ENCODE measurements at regions not wholly inside any gene's neighbourhood (a gene's known extent, or its start where the extent isn't known, plus 50 kb on each side); places are given as distances from the start of the nearest gene placed in this dataset.

DNA sequence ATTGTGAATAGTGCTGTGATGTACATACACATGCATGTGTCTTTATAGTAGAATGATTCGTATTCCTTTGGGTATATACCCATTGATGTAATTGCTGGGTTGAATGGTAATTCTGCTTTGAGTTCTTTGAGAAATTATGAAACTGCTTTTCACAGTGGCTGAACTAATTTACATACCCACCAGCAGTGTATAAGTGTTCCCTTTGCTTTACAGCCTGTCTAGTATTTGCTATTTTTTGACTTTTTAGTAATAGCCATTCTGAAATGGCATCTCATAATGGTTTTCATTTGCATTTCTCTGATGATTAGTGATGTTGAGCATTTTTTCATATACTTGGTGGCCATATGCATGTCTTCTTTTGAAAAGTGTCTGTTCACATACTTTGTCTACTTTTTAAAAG lies 54.5 kb upstream of the FAM78B start:
- no peak for DNase-seq

DNA sequence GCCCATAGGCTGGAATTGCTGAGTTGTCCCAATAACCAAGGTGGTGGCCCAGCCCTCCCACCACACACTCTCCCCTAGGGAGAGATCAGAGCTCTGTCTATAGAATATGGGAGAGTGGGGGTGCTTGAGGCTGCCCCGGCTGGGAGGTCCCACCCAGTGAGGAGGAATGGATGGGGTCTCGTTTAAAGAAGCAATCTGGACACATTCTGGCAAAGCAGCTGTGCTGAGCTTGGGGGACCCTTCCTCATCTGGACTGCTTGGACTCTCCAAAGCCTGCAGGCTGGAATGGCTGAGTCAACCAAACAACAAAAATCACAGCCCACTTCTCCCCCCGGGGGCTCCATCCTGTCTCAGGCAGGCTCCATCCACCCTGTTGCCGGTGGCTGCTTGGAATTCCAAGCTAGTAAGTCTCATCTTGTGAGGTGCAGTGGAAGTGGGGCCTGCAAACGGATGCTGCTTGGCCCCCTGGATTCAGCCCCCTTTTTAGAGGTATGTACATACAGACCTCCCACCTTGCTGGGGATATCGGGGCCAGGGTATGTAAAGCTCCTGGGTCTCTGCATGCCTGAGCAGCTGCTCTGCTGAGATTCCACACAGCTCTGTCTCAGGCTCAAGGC lies 67.1 kb upstream of the FAM78B start:
- no peak for DNase-seq

DNA sequence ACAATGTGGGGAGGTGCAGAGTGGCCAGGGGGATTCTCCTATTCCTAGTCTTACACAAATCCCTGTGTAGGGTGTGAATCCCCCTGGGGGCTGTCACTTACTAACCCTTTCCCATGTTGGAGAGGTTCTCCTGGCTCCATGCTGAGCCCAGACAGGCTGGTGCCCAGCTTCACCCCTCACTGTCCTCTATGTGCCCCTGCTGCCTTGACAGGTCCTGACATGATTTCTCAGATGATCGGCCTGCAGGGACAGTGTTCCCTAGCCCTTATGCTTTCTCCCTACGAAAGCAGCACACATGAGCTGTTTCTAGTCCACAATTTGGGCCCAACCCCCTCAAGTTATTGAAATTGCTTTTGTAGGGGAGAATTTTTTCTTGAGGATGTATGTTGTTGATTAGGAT lies 68.9 kb upstream of the FAM78B start:
- no peak for DNase-seq

DNA sequence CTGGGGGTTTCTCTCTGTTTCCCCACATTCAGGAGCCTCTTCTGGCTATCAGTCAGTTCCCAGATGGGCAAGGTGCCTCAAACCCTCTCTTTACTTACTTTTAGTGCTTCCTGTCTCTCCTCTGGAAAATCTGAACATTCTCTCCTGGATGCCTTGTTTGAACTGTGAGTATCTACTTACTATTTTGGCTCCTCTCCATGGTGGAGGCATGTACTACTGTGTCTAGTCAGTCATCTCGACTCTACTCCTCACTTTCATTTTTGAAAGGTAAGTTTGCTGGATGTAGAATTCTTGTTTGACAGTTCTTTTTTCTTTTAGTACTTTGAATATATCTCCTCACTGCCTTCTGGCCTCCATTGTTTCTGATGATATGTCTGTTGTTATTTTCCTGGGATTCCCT lies 70.9 kb upstream of the FAM78B start:
- no peak for DNase-seq

DNA sequence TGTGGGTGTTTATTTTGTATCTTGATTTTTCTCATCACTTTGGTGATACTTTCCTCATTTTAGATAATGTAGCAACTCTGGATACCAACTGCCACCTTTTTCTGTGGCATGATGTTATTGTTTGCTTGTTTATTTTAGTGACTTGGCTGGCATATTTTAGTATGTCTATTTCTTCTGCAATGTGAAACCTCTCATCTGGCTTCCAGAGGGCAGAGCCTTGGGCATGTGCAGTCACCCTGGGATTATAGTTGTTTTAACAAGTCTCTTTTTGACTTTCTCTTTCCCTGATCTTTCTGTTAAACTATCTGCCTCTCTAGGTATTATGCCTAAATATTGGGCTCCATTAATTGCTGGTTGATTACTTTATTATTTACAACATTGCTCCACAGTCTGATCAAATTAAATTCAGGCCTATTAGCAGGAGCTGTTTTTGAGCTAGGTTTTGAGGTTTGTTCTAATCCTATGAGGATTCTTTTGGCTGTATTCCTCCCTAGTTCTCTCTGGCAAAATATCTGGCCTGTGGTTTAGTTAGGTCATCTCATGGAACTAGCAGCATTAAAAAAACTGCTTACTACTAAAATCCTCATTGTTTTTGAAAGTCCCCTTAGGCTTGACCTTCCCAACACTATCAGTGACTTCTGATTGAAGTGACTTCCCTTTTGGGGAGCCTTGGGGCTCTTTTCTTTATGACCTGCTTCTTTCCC lies 86.4 kb upstream of the FAM78B start:
- no peak for DNase-seq

DNA sequence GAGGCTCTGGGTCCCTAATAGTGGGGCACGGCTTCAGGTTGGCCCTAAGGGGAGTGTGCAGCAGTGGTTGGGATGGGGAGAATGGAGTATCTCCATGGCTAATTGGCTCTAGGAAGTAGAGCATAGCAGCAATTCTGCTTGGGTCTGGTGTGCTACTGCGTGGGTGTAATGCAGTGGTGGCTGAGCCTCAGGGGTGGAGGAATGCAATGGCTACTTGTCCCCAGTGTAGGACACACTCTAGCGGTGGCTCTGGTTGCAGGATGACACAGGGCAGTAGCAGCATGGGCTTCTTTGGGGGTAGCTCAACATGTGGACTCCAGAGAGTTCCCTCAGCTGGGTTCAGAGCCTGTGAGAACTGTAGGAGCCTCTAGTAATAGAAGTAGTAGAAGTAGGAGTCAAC lies 91.2 kb upstream of the FAM78B start:
- no peak for DNase-seq

DNA sequence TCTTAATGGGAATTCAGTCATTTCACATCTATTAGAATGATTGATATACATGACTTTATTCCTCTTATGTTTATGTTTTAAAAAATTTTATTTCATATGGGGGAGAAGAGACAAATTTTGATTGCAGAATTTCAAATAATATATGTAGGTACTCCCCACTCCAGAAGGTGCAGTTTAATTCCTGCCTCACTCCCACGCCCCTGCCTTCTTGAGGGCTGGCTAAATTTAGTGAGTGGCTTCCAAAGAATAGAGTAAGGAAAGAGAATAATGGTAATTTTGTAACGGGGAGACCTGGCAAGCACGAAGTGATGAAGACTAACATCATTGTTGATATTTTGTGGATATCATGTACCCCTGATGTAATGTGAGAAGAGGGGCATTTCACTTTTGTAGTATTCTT lies 94.7 kb upstream of the FAM78B start:
- DNase-seq, result no peak

DNA sequence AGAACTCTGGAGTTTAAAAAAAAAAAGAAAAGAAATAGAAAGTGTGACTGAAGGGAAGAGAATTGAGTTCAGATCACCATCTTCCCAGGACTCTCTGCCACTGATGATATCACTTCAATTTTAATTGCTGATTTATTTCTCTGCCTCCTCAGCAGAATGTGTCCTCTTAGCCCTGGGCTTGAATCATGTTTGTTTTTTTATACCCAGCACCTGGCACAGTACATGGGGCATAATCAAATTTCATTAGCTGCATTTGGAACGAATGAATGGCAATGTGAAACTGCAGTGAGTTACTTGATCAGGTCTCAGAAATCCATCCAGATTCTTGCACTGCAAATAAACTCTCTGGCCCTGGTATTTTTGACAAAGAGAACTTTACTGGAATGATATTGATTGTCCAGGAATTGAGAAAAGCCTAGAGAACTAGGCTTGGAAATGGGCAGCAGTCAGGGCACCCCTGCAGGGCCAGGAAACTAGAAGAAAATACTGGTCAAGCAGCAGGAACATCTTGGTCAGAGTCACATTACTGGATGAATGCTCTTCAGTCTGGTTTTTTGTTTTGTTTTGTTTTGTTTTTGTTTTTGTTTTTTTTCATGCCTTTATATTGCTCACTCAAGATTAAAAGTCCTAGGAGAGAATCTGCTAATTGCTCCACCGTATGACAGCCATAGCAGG lies 103.8 kb upstream of the FAM78B start:
- DNase-seq, result no peak

DNA sequence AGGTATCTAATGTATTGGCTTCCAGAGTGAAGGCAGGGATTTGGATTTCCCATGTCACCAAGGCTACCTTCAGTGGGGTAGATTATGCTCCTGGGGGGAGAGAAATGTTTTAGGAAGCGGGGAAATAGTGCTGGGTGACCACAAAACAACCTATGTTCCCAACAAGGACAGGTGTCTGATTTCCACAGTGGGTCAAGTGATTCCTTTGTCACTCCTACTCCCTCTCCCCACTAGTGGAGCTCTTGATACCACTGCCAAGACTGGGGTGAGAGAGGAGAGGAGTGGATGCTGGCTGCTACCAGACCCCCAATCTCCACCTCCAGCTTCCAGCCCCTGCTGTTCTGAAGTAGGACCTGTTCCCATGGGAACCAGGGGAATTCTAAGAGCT lies 104.3 kb upstream of the FAM78B start:
- DNase-seq, result no peak

DNA sequence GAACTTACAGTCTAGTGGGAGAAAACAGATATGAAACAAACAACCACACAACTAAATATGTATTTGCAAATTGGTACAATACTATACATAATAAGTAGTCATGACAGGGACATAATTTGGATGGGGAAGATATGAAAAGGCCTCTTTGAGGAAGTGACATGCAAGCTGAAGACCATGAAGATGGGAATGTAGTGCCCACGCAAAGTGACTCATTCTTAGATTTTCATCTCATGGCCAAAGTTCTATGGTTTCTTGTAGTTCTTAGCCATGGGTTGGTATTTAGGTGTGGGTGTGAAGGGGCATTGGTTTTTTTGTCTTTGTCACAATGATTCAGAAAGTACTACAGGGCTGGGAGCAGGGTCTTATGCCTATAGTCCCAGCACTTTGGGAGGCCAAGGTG lies 105.4 kb upstream of the FAM78B start:
- DNase-seq, result no peak

DNA sequence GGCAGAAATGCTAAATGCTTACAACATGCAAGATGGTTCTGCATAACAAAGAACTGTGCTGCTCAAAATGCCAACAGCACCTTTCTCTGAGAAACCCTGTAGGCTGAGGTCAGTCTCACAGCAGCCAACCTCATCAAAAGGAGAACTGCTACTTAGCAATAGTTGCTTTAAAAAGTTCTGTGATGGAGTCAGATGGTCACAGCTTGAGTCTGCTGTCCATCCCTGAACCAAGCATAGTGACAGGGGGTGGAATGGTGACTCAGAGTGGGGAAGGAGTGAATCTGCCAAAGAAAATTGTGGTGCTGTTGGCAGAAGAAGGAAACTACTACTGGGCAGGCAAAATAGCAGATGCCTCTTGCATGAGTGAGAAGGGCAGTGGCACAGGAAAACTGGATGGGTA lies 106.0 kb upstream of the FAM78B start:
- no peak for DNase-seq

DNA sequence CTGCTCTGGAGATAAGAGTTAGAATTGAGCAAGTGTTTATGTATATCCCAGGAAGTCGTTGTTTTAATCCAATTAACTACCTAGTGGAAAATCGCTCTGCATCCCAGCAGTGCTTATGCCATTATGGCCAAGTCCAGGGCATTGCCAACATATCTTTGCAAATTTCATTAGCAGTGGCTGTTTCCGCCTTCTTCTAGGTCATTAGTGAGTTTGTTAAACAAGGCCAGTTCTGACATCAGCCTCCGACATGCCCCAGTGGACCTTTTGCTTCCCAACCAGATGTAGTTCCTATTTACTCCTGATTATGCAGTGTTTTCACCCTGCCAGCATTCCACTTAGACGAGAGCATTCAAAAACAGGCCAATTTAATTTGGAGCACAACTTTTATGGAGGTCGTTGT lies 106.8 kb upstream of the FAM78B start:
- no peak for DNase-seq

DNA sequence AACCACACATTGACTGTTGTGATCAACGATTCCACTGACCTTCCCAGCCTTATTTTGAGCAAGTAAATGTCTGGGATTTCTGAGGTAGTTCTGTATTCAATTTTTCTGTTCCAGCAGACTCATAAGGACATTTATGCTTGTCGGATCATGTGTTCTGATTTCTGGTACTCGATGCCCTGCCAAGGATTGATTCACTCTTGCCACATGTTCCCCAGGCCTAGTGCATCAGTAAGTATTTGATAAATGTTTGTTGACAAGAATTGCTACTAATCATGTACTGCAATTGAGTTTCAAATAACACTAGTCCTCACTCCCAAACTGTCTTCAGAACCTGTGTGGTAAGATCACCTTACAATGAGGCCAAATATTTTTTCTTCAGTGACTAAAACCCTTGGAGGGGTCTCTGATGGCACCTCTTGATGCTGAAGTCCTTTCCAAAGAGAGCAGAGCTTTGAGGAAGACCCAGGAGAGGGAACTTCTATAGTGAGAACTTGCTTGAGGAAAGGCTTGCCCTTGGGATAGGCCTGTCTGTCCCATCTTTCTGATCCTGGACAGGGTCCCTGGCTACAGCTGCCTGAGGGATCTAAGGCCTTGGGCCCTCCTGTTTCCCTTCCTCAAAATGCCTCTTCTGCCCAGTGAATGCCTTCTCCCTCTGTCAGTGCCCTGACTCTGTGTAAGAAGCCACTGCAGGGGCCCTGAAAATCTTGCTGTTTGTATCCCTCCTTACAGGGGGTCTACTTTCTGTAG lies 115.8 kb upstream of the FAM78B start:
- no peak for DNase-seq

DNA sequence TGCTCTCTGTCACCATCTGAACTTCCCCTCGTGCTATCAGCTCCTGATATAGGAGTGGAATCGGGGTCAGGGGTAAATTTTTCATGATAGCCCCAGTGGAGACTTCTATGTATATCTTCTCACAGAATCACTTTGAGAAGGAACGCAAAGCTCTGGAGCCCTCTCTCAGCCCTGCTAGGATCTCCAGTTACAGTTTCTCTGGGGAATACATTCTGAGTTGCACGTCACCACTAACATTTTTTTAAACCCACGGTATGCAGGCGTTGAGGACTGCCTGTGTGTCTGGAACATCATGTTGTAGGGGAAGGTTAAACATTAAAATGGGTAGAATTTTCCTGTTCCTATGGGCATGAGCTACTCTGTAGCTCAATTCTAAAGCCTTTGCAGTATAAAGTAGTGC lies 116.4 kb upstream of the FAM78B start:
- no peak for DNase-seq

DNA sequence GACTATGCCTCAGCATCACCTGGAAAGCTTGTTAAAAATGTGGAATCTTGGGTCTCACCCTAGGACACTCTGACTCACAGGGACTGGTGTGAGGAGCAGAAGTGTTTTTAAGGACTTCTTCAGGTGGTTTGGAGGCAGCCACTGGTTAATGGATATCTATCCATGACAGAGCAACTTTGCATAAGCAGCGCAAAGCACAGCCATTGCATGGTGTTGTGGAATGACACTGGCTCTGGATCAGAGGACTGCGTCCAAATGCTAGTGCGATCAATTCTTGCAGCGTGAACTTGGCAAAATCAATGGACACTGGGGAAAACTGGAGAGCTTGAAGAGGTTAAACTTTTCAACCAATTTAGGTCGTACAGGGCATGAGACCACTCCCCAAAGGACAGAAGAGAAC lies 116.8 kb upstream of the FAM78B start:
- no peak for DNase-seq

DNA sequence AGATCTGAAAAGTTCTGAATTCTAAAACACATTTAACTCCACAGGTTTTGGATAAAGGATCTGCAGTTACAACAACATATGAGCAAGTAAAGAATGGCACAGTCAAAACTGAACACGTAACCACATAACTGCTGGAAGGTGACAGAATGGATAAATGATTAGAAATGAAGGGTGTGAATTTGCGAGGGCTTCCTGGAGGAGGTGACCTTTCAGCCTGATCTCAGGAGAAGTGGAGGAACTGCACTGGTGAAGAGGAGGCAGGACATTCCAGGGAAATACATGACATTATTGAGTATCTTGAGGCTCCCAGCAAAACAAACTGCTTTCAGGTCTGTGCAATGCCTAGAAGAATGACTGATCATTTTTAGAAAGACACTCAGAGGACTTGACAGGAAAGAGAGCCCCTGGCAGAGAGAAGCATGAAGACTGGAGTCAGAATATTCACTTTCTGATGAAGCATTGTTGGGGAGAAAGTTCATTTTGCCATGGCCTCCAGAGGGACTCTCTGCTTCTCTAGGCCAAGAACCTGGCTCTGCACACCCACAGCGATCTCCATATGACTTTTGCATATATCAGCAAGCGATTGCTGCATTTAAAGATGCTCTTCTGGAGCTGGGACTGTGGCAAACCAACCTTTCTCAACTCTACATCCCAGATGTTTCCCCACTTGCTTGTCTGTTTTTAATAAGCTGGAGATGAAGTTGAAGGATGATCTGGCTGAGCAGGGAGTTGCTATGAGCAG lies 122.7 kb upstream of the FAM78B start:
- no peak for DNase-seq

DNA sequence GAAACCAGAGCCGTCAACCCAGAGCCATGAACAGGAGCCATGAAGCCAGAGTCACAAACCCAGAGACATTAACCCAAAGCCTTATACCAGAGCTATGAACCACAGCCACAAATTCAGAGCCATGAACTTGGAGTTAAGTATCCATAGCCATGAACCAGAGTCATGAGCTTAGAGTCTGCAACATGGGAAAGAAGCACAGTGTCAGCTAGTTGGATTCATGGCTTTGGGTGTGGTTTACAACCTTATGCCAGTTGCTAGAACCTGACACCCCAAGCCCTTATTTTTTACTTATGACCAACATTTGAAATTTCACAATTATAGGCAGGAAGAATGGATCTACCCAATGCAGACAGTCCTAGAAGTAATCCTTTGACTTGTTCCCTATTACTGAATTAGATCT lies 128.9 kb upstream of the FAM78B start:
- DNase-seq, result no peak

DNA sequence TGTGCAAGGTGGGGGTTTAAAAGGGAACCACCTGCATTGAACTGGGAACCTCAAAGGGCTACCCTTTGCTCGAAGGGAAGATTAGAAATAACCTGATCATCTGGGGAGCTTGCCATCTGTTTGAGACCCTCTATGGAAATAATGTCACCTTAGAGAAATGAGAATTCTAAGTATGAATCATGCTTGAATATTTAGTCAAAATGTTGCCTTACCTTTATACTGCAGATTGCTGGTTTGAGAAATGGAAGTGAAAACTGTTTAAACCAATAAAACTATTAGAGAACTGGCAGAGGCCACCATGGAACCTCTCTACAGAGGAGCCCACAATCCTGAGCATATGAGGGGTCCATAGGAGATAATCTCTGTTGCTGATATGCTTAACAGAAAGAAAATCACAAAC lies 131.2 kb upstream of the FAM78B start:
- DNase-seq, result no peak

DNA sequence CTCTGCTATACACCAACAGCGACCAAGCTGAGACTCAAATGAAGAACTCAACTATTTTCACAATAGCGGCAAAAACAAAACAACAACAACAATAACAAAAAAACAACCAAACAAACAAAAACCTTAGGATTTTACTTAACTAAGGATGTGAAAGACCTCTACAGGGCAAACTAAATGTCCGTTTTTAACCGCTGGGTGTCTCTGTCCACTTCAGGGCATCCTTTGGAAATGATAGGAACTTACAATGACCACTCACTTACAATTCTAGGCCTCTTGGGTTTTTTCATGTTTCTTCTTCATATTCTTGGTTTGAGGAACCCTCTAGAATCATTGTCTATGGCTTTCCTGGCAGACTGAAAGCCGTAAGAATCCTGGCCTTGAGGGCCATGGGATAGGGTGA lies 134.0 kb upstream of the FAM78B start:
- DNase-seq, result no peak

DNA sequence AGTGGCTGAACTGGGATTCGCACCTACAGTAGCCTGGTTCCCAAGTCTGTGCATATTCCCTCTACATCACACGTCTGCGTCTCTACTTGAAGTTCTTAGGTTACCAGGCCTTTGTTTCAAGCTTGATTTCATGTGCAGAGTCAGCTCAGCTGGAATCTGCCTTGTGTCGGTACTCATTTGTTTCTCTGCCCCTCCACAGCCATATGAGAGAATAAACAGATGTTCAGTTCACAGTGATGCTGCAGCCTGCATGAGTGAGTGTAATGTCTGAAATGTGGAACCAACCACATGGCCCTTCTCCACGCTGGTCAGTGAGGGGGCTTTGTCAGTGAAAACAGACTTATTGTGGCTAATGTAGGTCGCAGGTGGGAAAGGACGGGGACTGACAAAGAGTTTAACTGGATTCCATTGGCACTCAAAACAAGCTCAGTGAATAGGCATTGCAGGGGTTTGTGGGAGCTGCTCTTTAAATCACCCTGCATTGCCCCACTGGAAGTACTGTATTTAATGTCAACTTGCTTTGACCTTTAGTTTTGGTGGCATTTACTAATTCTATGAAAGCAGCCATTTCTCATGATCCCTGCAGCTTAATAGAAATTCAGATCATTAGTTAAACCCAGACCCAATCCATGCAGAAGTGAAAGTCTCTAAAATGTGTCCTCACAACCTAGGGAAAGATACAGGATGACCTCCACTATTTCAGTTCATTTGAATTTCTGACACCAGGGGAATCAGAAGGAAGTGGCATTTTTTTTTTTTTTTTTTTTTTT lies 136.4 kb upstream of the FAM78B start:
- no peak for DNase-seq

DNA sequence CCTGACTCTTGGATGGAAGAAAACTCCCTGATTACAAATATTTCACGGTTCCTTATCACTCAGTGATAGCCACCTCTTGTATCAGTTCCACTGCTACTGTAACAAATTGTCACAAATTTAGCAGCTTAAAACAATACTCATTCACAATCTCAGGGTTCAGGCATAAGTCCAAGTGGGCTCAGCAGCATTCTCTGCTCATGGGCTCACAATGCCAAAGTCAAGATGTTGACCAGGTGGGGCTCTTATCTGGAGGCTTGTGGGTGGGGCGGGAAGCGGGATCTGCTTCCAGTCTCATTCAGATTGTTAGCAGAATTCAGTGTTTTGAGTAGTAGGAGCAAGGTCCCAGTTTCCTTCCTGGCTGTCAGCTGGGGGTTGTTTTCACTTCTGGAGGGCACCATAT lies 137.3 kb upstream of the FAM78B start:
- no peak for DNase-seq

DNA sequence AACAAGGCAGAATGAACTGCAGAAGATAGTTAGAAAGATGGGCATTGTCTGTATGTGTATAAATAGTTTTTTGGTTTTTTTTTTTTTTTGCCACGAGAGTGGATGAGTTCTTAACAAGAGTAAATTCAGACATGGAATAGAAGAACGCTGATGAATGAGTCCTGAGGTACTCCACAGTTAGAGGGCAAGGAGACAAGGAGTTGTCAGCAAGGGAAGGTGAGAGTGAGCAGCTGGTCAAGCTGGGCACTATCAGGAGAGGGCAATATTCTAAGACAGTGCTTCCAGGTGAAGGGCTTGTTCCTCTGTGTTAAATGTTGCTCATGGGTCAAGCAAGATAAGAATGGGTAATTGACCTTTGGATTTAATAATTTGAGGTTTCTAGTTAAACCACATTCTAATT lies 138.6 kb upstream of the FAM78B start:
- no peak for DNase-seq

Measured in NCI-H1092 treated with DMSO at 0.1 percent for 48 hours (cell line).